ENCODE measurements at regions not wholly inside any gene's neighbourhood (a gene's known extent, or its start where the extent isn't known, plus 50 kb on each side); places are given as distances from the start of the nearest gene placed in this dataset.

GRCh38 chr4:35163168-35163567 is 1081.1 kb downstream of the ARAP2 start:
- ATAC-seq, result no peak
- TF ChIP-seq TOX (CRISPR knock-in tag; IDR thresholded peaks at IDR 0.05; ENCODE audit: borderline replicate concordance), result no peak
- TF ChIP-seq ZFP30 (CRISPR knock-in tag; IDR thresholded peaks at IDR 0.05), result no peak
- TF ChIP-seq ZC3H10 (CRISPR knock-in tag; IDR thresholded peaks at IDR 0.05), result no peak
- TF ChIP-seq, protein P1, sequence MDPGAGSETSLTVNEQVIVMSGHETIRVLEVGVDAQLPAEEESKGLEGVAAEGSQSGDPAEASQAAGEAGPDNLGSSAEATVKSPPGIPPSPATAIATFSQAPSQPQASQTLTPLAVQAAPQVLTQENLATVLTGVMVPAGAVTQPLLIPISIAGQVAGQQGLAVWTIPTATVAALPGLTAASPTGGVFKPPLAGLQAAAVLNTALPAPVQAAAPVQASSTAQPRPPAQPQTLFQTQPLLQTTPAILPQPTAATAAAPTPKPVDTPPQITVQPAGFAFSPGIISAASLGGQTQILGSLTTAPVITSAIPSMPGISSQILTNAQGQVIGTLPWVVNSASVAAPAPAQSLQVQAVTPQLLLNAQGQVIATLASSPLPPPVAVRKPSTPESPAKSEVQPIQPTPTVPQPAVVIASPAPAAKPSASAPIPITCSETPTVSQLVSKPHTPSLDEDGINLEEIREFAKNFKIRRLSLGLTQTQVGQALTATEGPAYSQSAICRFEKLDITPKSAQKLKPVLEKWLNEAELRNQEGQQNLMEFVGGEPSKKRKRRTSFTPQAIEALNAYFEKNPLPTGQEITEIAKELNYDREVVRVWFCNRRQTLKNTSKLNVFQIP (CRISPR knock-in tag; IDR thresholded peaks at IDR 0.05; ENCODE audit: borderline replicate concordance, low read depth), result no peak
- TF ChIP-seq, protein P2, sequence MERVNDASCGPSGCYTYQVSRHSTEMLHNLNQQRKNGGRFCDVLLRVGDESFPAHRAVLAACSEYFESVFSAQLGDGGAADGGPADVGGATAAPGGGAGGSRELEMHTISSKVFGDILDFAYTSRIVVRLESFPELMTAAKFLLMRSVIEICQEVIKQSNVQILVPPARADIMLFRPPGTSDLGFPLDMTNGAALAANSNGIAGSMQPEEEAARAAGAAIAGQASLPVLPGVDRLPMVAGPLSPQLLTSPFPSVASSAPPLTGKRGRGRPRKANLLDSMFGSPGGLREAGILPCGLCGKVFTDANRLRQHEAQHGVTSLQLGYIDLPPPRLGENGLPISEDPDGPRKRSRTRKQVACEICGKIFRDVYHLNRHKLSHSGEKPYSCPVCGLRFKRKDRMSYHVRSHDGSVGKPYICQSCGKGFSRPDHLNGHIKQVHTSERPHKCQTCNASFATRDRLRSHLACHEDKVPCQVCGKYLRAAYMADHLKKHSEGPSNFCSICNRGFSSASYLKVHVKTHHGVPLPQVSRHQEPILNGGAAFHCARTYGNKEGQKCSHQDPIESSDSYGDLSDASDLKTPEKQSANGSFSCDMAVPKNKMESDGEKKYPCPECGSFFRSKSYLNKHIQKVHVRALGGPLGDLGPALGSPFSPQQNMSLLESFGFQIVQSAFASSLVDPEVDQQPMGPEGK (CRISPR knock-in tag; IDR thresholded peaks at IDR 0.05; ENCODE audit: borderline replicate concordance), result no peak
- TF ChIP-seq, protein P3, sequence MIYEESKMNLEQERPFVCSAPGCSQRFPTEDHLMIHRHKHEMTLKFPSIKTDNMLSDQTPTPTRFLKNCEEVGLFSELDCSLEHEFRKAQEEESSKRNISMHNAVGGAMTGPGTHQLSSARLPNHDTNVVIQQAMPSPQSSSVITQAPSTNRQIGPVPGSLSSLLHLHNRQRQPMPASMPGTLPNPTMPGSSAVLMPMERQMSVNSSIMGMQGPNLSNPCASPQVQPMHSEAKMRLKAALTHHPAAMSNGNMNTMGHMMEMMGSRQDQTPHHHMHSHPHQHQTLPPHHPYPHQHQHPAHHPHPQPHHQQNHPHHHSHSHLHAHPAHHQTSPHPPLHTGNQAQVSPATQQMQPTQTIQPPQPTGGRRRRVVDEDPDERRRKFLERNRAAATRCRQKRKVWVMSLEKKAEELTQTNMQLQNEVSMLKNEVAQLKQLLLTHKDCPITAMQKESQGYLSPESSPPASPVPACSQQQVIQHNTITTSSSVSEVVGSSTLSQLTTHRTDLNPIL (CRISPR knock-in tag; IDR thresholded peaks at IDR 0.05; ENCODE audit: low read depth), result no peak
- no peak for TF ChIP-seq PPARA (CRISPR knock-in tag; IDR thresholded peaks at IDR 0.05; ENCODE audit: borderline replicate concordance)

DNA sequence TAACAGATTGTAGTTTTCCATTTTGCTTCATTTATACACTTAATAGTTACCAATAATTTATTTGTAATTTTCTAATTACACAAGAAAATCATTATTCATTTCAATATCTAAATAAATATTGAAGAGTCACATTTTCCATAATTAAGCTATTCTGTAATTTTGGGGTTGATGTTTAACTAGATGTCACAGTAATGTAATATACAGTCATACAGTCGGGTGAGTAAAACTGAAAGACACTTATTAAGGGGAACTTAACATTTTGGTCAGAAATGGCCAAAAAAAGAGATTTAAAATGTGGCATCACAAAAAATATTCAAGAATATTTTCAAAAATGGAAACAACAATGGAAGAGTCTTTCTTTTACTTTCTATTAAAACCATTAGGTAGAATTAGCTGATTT is 1080.3 kb downstream of the ARAP2 start:
- no peak for ATAC-seq

GRCh38 chr4:35166466-35166865 is 1077.8 kb downstream of the ARAP2 start:
- ATAC-seq, result no peak
- TF ChIP-seq PPARA (CRISPR knock-in tag; IDR thresholded peaks at IDR 0.05; ENCODE audit: borderline replicate concordance) (no peak), ZNF8 (CRISPR knock-in tag; IDR thresholded peaks at IDR 0.05) (no peak), ESRRG (CRISPR knock-in tag; IDR thresholded peaks at IDR 0.05) (no peak), RARB (CRISPR knock-in tag; IDR thresholded peaks at IDR 0.05) (no peak)
- TF ChIP-seq, protein P1 (CRISPR knock-in tag; IDR thresholded peaks at IDR 0.05; ENCODE audit: borderline replicate concordance, low read depth), result no peak

More for the DNA sequence above, 1080.3 kb downstream of the ARAP2 start:
- TF ChIP-seq ZFP30 (CRISPR knock-in tag; IDR thresholded peaks at IDR 0.05) (no peak), ZNF70 (CRISPR knock-in tag; IDR thresholded peaks at IDR 0.05) (no peak), SNAI2 (CRISPR knock-in tag; IDR thresholded peaks at IDR 0.05) (no peak), ESRRG (CRISPR knock-in tag; IDR thresholded peaks at IDR 0.05) (no peak), OSR1 (CRISPR knock-in tag; IDR thresholded peaks at IDR 0.05) (no peak), TOX (CRISPR knock-in tag; IDR thresholded peaks at IDR 0.05; ENCODE audit: borderline replicate concordance) (no peak), BACH2 (CRISPR knock-in tag; IDR thresholded peaks at IDR 0.05; ENCODE audit: borderline replicate concordance) (no peak), ZNF8 (CRISPR knock-in tag; IDR thresholded peaks at IDR 0.05) (no peak), ARNTL (CRISPR knock-in tag; IDR thresholded peaks at IDR 0.05; ENCODE audit: borderline replicate concordance, low read depth) (no peak), CSDC2 (CRISPR knock-in tag; IDR thresholded peaks at IDR 0.05) (no peak), ZC3H10 (CRISPR knock-in tag; IDR thresholded peaks at IDR 0.05) (no peak), RARB (CRISPR knock-in tag; IDR thresholded peaks at IDR 0.05) (no peak), GLIS3 (CRISPR knock-in tag; IDR thresholded peaks at IDR 0.05) (no peak)
- TF ChIP-seq, protein P2 (CRISPR knock-in tag; IDR thresholded peaks at IDR 0.05; ENCODE audit: borderline replicate concordance), result no peak
- TF ChIP-seq, protein P4, sequence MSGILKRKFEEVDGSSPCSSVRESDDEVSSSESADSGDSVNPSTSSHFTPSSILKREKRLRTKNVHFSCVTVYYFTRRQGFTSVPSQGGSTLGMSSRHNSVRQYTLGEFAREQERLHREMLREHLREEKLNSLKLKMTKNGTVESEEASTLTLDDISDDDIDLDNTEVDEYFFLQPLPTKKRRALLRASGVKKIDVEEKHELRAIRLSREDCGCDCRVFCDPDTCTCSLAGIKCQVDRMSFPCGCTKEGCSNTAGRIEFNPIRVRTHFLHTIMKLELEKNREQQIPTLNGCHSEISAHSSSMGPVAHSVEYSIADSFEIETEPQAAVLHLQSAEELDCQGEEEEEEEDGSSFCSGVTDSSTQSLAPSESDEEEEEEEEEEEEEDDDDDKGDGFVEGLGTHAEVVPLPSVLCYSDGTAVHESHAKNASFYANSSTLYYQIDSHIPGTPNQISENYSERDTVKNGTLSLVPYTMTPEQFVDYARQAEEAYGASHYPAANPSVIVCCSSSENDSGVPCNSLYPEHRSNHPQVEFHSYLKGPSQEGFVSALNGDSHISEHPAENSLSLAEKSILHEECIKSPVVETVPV (CRISPR knock-in tag; IDR thresholded peaks at IDR 0.05), result no peak
- TF ChIP-seq, protein P3 (CRISPR knock-in tag; IDR thresholded peaks at IDR 0.05; ENCODE audit: low read depth), result no peak
- TF ChIP-seq, protein P1 (CRISPR knock-in tag; IDR thresholded peaks at IDR 0.05; ENCODE audit: borderline replicate concordance, low read depth), result no peak

Measured in SK-N-SH treated with all-trans-retinoic acid at 6 μM for 48 hours (cell line).